ENCODE measurements at regions not wholly inside any gene's neighbourhood (a gene's known extent, or its start where the extent isn't known, plus 50 kb on each side); places are given as distances from the start of the nearest gene placed in this dataset.

DNA sequence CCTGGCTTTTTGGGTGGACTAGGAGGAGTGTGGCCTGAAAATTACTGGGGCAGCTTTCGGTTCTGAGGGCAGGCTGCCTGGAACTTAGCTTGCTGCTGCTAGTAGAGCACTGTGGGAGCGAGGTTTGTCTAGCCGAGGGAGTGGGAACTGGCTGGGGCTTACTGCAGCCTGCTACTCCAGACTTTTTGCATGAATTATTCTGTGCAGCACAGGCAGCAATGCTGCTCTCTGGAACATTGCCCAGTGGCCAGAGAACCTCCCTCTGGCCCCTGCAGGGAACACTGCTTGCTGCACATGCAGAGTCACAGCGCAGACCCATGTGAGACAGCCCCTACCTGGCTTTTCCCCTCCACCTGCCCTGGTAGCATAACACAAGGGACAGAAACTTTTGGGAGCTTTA is 263.9 kb upstream of the SLITRK2 start:
- TF ChIP-seq, protein P1, sequence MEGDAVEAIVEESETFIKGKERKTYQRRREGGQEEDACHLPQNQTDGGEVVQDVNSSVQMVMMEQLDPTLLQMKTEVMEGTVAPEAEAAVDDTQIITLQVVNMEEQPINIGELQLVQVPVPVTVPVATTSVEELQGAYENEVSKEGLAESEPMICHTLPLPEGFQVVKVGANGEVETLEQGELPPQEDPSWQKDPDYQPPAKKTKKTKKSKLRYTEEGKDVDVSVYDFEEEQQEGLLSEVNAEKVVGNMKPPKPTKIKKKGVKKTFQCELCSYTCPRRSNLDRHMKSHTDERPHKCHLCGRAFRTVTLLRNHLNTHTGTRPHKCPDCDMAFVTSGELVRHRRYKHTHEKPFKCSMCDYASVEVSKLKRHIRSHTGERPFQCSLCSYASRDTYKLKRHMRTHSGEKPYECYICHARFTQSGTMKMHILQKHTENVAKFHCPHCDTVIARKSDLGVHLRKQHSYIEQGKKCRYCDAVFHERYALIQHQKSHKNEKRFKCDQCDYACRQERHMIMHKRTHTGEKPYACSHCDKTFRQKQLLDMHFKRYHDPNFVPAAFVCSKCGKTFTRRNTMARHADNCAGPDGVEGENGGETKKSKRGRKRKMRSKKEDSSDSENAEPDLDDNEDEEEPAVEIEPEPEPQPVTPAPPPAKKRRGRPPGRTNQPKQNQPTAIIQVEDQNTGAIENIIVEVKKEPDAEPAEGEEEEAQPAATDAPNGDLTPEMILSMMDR (IDR thresholded peaks at IDR 0.05), result no peak
- TF ChIP-seq POLR2A (IDR thresholded peaks at IDR 0.05) (no peak), POLR2AphosphoS5 (IDR thresholded peaks at IDR 0.05) (no peak)

Measured in suprapubic skin (tissue), 4 donors.